ENCODE measurements at regions not wholly inside any gene's neighbourhood (a gene's known extent, or its start where the extent isn't known, plus 50 kb on each side); places are given as distances from the start of the nearest gene placed in this dataset.

DNA sequence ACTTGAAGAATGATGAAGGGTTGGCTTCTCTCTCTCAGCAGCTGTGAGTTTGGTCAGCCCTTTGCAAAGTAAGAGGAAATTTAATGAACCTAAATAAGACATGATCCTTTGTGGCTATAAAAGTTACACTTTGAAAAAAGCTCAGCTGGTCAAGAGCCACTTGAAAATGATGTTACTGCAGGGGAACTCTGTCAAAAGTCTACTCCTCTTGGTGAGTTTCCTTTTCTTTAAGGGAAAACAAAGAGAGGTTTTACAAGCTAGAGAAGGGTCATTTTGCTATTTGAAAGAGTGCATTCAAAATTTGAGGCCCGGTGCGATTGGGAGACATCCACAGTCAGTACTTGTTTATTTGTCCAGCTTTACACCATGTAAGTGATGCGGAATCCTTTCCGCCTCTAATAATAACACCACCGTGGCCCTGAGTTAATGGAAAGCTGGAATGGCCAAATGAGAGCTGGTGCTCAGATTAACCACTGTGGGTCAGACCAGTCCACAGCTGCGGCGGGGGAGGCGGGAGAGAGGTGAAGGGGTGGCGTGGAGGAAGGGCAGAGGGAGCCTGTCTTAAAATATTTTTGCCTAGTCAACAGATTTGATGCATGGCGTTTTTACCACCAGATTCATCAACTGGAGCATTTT is 404.0 kb downstream of the TLE4 start:
- TF ChIP-seq CTCF (IDR thresholded peaks at IDR 0.05; ENCODE audit: insufficient read depth, low read length, poor library complexity, severe bottlenecking) = no peak
- no peak for TF ChIP-seq EZH2phosphoT487 (conservative IDR thresholded peaks at IDR 0.05; ENCODE audit: low read length)
- Histone ChIP-seq H3K9me3 (ENCODE audit: insufficient read depth, low read length) (no peaks in the 10 kb centered on the region), H3K27ac (ENCODE audit: low read depth, low read length) (no peak overlapping the region), H3K4me3 (ENCODE audit: insufficient read depth, low read length, poor library complexity, severe bottlenecking) (no peak overlapping the region), H4K20me1 (ENCODE audit: low read depth, low read length) (no peaks in the 10 kb centered on the region), H3K79me2 (ENCODE audit: insufficient read depth, low read length) (no peaks in the 10 kb centered on the region), H3F3A (ENCODE audit: insufficient read depth) (no peaks in the 10 kb centered on the region), H3K9ac (ENCODE audit: low read length) (no peak overlapping the region), H3K4me2 (ENCODE audit: low read depth, low read length, poor library complexity, severe bottlenecking) (no peak overlapping the region), H2AFZ (ENCODE audit: low read depth, low read length, severe bottlenecking) (no peak overlapping the region), H3K27me3 (ENCODE audit: low read length) (no peaks in the 10 kb centered on the region), H3K9me2 (replicated peaks; ENCODE audit: insufficient read depth, low read length) (no peaks in the 10 kb centered on the region), H3K36me3 (ENCODE audit: low read length) (no peaks in the 10 kb centered on the region)

DNA sequence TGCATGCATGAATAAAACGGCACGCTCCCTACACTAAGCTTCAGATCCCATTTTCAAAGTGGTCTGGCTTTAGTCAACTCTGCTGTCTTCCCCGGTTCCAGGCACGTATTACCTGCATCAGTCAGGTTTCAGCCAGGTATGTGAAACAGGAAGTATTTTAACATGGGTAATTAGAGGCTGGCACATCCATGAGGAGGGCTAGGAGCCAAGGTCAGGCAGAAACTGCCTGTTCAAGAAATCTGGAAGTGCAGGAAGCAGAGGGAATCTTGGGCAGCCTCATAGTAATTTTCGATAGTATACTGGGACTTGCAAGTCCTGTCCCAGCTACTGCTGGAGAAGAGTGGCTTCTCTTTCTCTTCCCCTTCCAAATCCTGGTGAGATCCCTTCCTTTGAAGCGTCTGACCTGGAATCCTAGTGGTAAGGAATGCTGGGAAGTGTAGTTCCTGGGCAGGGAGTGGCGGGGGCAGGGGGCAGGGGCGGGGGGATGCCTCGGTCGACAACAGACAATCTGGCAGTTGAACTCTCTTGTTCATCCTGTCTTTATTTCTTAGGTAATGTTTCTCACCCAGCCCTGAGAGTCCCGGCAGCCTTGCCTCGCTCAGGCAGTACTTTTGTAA is 403.1 kb downstream of the TLE4 start:
- no peak overlapping the region for H3K4me2 ChIP-seq (ENCODE audit: low read depth, low read length, poor library complexity, severe bottlenecking)
- no peak overlapping the region for H3K9ac ChIP-seq (ENCODE audit: low read length)
- H3K9me2 ChIP-seq (replicated peaks; ENCODE audit: insufficient read depth, low read length) = no peaks in the 10 kb centered on the region
- no peaks in the 10 kb centered on the region for H3F3A ChIP-seq (ENCODE audit: insufficient read depth)
- H3K36me3 ChIP-seq (ENCODE audit: low read length) = no peaks in the 10 kb centered on the region
- no peak overlapping the region for H3K27ac ChIP-seq (ENCODE audit: low read depth, low read length)
- no peaks in the 10 kb centered on the region for H3K27me3 ChIP-seq (ENCODE audit: low read length)
- no peaks in the 10 kb centered on the region for H3K9me3 ChIP-seq (ENCODE audit: insufficient read depth, low read length)
- no peaks in the 10 kb centered on the region for H3K79me2 ChIP-seq (ENCODE audit: insufficient read depth, low read length)
- no peak overlapping the region for H3K4me3 ChIP-seq (ENCODE audit: insufficient read depth, low read length, poor library complexity, severe bottlenecking)
- H2AFZ ChIP-seq (ENCODE audit: low read depth, low read length, severe bottlenecking) = no peak overlapping the region
- no peaks in the 10 kb centered on the region for H4K20me1 ChIP-seq (ENCODE audit: low read depth, low read length)
- no peak for TF ChIP-seq EZH2phosphoT487 (conservative IDR thresholded peaks at IDR 0.05; ENCODE audit: low read length)
- no peak for TF ChIP-seq CTCF (IDR thresholded peaks at IDR 0.05; ENCODE audit: insufficient read depth, low read length, poor library complexity, severe bottlenecking)

- Histone ChIP-seq H3K9me3 (ENCODE audit: insufficient read depth, low read length) (no peaks in the 10 kb centered on the region), H3K27ac (ENCODE audit: low read depth, low read length) (no peak overlapping the region), H4K20me1 (ENCODE audit: low read depth, low read length) (no peaks in the 10 kb centered on the region), H3K79me2 (ENCODE audit: insufficient read depth, low read length) (no peaks in the 10 kb centered on the region), H3K4me2 (ENCODE audit: low read depth, low read length, poor library complexity, severe bottlenecking) (no peak overlapping the region), H3F3A (ENCODE audit: insufficient read depth) (no peaks in the 10 kb centered on the region), H3K36me3 (ENCODE audit: low read length) (no peaks in the 10 kb centered on the region), H3K9ac (ENCODE audit: low read length) (no peak overlapping the region), H3K27me3 (ENCODE audit: low read length) (no peaks in the 10 kb centered on the region), H2AFZ (ENCODE audit: low read depth, low read length, severe bottlenecking) (no peak overlapping the region), H3K9me2 (replicated peaks; ENCODE audit: insufficient read depth, low read length) (no peaks in the 10 kb centered on the region), H3K4me3 (ENCODE audit: insufficient read depth, low read length, poor library complexity, severe bottlenecking) (no peak overlapping the region)
- TF ChIP-seq EZH2phosphoT487 (conservative IDR thresholded peaks at IDR 0.05; ENCODE audit: low read length) (no peak), CTCF (IDR thresholded peaks at IDR 0.05; ENCODE audit: insufficient read depth, low read length, poor library complexity, severe bottlenecking) (no peak)
Observed at GRCh38 chr9:79973627-79974026, 401.9 kb downstream of the TLE4 start.
